HUDEP-2 (cell line): ENCODE measurements at regions not wholly inside any gene's neighbourhood (a gene's known extent, or its start where the extent isn't known, plus 50 kb on each side); places are given as distances from the start of the nearest gene placed in this dataset.
A peak's percentile ranks its signal among the peaks of the same experiment; 100 is the strongest.

ENCODE experiments used
- DNase-seq, 76 experiments: peaks; one replicate each; lab custom pipeline; 2025; ENCODE audit not compliant: unreplicated experiment in 76 of 76; lab: John Stamatoyannopoulos, UW

- DNase-seq, result no peak
Measured at GRCh38 chr16:79408355-79408754, 192.2 kb downstream of the MAF start.

DNA sequence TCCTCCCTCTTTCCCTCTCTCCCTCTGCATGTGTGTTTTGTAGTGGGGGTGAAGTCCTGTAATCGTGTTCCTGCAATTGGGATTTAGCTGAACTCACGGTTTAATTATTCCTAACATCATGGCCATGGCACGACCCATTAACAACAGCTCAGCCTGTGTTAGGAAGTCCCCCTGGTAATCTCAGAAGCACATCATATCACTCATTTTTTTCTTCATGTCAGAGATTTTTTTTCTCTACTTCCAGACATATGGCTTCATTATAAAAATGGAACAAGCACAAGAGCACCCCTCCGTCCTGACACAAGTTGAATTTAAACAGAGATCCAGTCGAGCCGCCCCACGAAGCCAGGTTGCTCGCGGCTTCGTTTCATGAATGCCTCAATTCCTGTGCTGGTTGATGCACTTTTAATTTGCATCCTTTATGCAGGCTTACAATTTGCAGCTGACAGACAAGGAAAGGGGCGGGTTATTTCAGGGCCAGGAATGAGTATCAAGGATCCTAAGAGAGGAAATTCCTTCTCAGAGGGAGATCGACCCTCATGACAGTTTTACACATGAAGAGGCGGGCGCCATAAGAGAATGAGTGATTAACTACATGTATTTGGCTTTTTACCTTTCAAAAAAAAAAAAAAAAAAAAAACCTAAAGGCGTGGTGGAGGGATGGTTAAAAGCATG is 192.9 kb downstream of the MAF start:
- no peak for DNase-seq

- DNase-seq, result no peak
Measured at GRCh38 chr16:79407005-79407404, 193.5 kb downstream of the MAF start.

- no peak for DNase-seq
Measured at GRCh38 chr16:79404571-79404970, 196.0 kb downstream of the MAF start.

DNA sequence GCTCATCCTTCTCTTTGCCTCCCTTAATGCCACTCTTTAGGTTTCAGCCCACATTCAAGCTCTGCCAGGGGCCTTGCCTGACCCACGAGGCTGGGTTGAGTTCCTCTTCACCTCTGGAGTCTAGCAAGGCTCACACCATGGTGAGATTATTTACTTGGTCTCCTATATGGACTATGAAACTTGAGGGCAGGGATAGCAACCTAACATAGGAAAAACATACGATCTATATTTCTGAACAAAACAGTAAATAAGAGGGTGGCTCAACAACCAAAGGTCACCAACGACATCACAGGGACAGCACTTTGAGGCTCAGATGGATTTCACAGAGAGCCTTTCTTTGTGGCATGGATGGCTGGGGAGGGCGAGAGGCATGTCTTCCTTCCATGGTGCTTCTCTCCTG is 197.0 kb downstream of the MAF start:
- DNase-seq, result no peak

GRCh38 chr16:79402920-79403319 is 197.6 kb downstream of the MAF start:
- DNase-seq, result no peak

DNA sequence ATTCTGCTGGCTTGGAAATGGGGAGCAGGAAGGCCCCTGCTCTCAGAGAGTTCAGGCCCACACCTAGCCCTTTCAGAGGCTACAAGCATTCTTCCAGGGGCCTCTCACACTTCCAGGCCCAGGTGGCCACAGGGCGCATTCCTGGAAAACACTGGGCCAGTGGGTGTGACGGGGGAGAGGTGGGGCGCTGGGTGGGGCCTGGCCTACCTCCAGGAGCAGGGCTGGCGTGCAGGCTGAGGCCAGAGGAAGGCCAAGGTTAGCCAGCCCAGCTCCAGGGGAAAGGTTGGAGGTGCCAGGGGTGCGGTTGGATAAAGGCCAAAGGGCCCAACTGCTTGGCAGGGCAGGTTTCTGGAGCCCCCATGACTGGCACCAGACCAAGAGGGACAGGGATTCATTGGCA is 198.2 kb downstream of the MAF start:
- DNase-seq, result no peak

GRCh38 chr16:79401782-79402181 is 198.8 kb downstream of the MAF start:
- no peak for DNase-seq

- no peak for DNase-seq
Measured at GRCh38 chr16:79401157-79401556, 199.4 kb downstream of the MAF start.

GRCh38 chr16:79400462-79401149 is 199.9 kb downstream of the MAF start:
- DNase-seq, result peak in 17 of 76 experiments; percentile 1 to 63 (median 34)

GRCh38 chr16:79395591-79395990 is 204.9 kb downstream of the MAF start:
- no peak for DNase-seq

DNA sequence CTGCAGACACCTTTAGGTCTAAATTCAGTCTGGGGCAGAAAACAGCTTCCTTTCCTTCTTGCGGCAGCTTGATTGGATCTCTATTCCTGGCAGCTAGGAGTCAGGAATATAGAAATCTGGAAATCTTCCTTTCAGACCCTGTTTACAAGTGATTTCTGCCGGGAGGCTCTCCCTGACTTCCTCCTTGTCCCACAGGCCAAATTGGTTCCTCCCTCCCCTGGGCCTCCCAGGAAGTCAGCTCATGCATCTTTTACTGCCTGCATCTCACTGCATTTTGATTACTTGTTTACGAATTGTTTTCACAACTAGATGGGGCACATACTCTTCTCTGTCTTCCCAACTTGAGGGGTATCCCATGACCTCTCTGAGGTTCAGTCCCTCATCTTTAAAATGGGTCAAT is 206.3 kb downstream of the MAF start:
- no peak for DNase-seq

GRCh38 chr16:79393564-79393963 is 207.0 kb downstream of the MAF start:
- no peak for DNase-seq

GRCh38 chr16:79393127-79393526 is 207.4 kb downstream of the MAF start:
- DNase-seq, result no peak

- DNase-seq, result no peak
Measured at GRCh38 chr16:79392081-79392480, 208.5 kb downstream of the MAF start.

GRCh38 chr16:79391395-79391794 is 209.1 kb downstream of the MAF start:
- no peak for DNase-seq

GRCh38 chr16:79390481-79391051 is 210.0 kb downstream of the MAF start:
- DNase-seq, result no peak

GRCh38 chr16:79388396-79388795 is 212.1 kb downstream of the MAF start:
- no peak for DNase-seq

DNA sequence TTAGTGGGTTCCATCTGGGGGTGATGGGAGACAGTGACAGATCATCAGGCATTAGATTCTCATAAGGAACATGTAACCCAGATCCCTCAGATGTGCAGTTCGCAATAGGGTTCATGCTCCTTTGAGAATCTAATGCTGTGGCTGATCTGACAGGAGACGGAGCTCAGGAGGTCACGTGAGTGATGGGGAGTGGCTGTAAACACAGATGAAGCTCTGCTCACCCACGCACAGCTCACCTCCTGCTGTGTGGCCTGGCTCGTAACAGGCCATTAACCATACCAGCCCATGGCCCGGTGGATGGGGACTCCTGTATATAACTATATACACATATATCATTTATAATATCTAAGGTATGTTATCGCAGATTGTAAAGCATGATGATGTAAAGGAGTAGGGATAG is 214.2 kb downstream of the MAF start:
- DNase-seq, result peak in 2 of 76 experiments; percentile 2 to 37

DNA sequence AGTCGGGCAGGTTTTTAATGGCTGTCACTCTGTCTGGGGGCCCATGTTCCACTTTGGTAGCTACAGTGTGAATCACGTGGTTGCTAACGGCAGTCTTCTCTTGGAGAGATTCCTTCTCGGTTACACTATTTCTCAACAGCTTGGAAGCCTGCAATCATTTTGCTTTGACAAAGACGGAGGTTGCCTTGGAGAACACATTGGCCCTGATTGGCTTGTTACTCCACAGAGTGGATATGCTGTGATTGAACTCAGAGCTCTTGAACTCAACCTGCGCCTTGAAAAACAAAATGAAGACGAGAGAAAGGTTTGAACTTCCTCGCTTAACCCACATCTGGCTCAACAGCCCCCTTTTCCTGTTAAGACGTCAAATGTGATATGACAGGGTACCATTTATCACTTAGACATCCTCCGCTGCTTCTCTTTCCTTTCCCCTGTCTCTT is 218.9 kb downstream of the MAF start:
- no peak for DNase-seq

DNA sequence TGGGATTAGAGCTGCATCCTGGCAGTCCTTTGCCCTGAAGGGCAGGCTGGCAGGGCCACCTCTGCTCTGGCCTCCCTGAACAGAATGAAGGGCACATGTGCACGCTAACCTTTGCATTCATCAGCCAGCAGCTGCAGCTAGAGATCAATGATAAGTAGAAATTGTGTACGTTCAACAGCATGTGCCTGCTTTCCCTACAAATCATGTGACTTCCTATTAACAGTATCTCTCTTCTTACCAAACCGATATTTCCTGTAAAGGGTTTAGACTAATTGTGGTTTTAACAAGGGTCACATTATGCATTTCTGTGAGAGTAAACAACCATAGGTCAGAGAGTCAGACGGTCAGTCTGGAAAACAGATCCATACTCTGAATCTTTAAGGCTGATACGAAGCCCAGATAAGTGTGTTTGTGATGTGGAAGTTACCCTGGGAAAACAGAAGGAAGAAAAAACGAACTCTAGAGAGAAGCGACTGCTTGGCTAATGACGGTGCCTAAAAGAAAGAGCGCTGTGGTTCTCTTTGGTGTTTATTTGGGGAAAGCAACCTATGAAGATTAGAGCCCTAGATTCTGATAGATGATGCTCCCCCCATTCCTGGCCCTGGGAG is 219.4 kb downstream of the MAF start:
- DNase-seq, result no peak

GRCh38 chr16:79379095-79379494 is 221.4 kb downstream of the MAF start:
- no peak for DNase-seq
